ENCODE measurements at regions not wholly inside any gene's neighbourhood (a gene's known extent, or its start where the extent isn't known, plus 50 kb on each side); places are given as distances from the start of the nearest gene placed in this dataset.

GRCh38 chr20:60581606-60582115, 623.4 kb downstream of the CDH26 start:
- no peak for DNase-seq (ENCODE audit: low read depth)
- TF ChIP-seq CTCF (IDR thresholded peaks at IDR 0.05; ENCODE audit: control insufficient read depth, extremely low read depth, insufficient read depth), result no peak
- H3K4me3 ChIP-seq (ENCODE audit: low read depth, low read length), result no peak overlapping the region

- H3K4me3 ChIP-seq (ENCODE audit: low read depth, low read length), result no peak overlapping the region
- TF ChIP-seq CTCF (IDR thresholded peaks at IDR 0.05; ENCODE audit: control insufficient read depth, extremely low read depth, insufficient read depth), result no peak
- no peak for DNase-seq (ENCODE audit: low read depth)
These were observed 625.5 kb downstream of the CDH26 start for GRCh38 chr20:60583741-60584140.

GRCh38 chr20:60584221-60584620, 626.0 kb downstream of the CDH26 start:
- TF ChIP-seq CTCF (IDR thresholded peaks at IDR 0.05; ENCODE audit: control insufficient read depth, extremely low read depth, insufficient read depth), result no peak
- H3K4me3 ChIP-seq (ENCODE audit: low read depth, low read length), result no peak overlapping the region
- no peak for DNase-seq (ENCODE audit: low read depth)

- DNase-seq (ENCODE audit: low read depth), result no peak
- H3K4me3 ChIP-seq (ENCODE audit: low read depth, low read length), result no peak overlapping the region
- TF ChIP-seq CTCF (IDR thresholded peaks at IDR 0.05; ENCODE audit: control insufficient read depth, extremely low read depth, insufficient read depth), result no peak
These were observed 627.4 kb downstream of the CDH26 start for GRCh38 chr20:60585651-60586050.

- TF ChIP-seq CTCF (IDR thresholded peaks at IDR 0.05; ENCODE audit: control insufficient read depth, extremely low read depth, insufficient read depth), result no peak
- no peak overlapping the region for H3K4me3 ChIP-seq (ENCODE audit: low read depth, low read length)
- DNase-seq (ENCODE audit: low read depth), result no peak
These were observed 628.2 kb downstream of the CDH26 start for GRCh38 chr20:60586269-60587050.

- H3K4me3 ChIP-seq (ENCODE audit: low read depth, low read length), result no peak overlapping the region
- TF ChIP-seq CTCF (IDR thresholded peaks at IDR 0.05; ENCODE audit: control insufficient read depth, extremely low read depth, insufficient read depth), result no peak
- no peak for DNase-seq (ENCODE audit: low read depth)
These were observed 629.8 kb downstream of the CDH26 start for GRCh38 chr20:60587986-60588385.

GRCh38 chr20:60589623-60590022, 631.4 kb downstream of the CDH26 start:
- peak; percentile 7 for DNase-seq (ENCODE audit: low read depth)
- TF ChIP-seq CTCF (IDR thresholded peaks at IDR 0.05; ENCODE audit: control insufficient read depth, extremely low read depth, insufficient read depth), result no peak
- H3K4me3 ChIP-seq (ENCODE audit: low read depth, low read length), result no peak overlapping the region
